CD14-positive monocyte (primary cell): ENCODE measurements at regions not wholly inside any gene's neighbourhood (a gene's known extent, or its start where the extent isn't known, plus 50 kb on each side); places are given as distances from the start of the nearest gene placed in this dataset.

Source experiments
- DNase-seq, 3 donors: peaks; one replicate each; pipeline ENCODE4 v3.0.0-alpha.2; 2011 to 2022
- H2AFZ ChIP-seq: 2 replicates; pipeline ENCODE4 v1.6.0; 2012; ENCODE audit warnings: mild to moderate bottlenecking, low read depth, low read length, inconsistent platforms; ENCODE audit not compliant: insufficient read depth, poor library complexity, severe bottlenecking
- H3K27ac ChIP-seq, 2 donors: 1 replicate in 1 of 2; 2 replicates in 1 of 2; pipeline ENCODE4 v1.5.1; 2012 to 2013; ENCODE audit warnings: low read length in 2 of 2, control low read depth in 1 of 2, inconsistent platforms in 1 of 2, low read depth in 1 of 2, mild to moderate bottlenecking in 1 of 2
- H3K27me3 ChIP-seq, 2 donors: one replicate each; pipeline versions ENCODE4 v1.6.0 to v1.6.1; 2011 to 2013; ENCODE audit warnings: low read length in 2 of 2; ENCODE audit not compliant: control insufficient read depth in 2 of 2, insufficient read depth in 2 of 2
- H3K36me3 ChIP-seq, 2 donors: replicated peaks in 1 of 2; 1 replicate in 1 of 2; 2 replicates in 1 of 2; pipeline versions ENCODE4 v1.5.1 to v1.6.1; 2012 to 2013; ENCODE audit warnings: low read length in 2 of 2, control low read depth in 1 of 2, inconsistent platforms in 1 of 2, mild to moderate bottlenecking in 1 of 2; ENCODE audit not compliant: insufficient read depth in 2 of 2, control insufficient read depth in 1 of 2
- H3K4me1 ChIP-seq, 2 donors: 1 replicate in 1 of 2; 2 replicates in 1 of 2; pipeline versions ENCODE4 v1.5.1 to v1.6.1; 2012 to 2013; ENCODE audit warnings: low read length in 2 of 2, control low read depth in 1 of 2, inconsistent platforms in 1 of 2, mild to moderate bottlenecking in 1 of 2, moderate library complexity in 1 of 2; ENCODE audit not compliant: insufficient read depth in 2 of 2, control insufficient read depth in 1 of 2
- H3K4me2 ChIP-seq: replicated peaks from 2 replicates; pipeline ENCODE3; 2012; ENCODE audit warnings: low read length, moderate library complexity, mild to moderate bottlenecking; ENCODE audit not compliant: poor library complexity, severe bottlenecking; ENCODE audit errors: extremely low read depth
- H3K4me3 ChIP-seq, 3 experiments: fragments of 200-600 bp in 1 of 3; sonication (generic) in 1 of 3; replicated peaks in 1 of 3; 1 replicate in 2 of 3; 2 replicates in 1 of 3; pipeline ENCODE4 v1.5.1; 2011 to 2013; ENCODE audit warnings: low read length in 3 of 3, mild to moderate bottlenecking in 3 of 3, control low read depth in 2 of 3, low read depth in 2 of 3, inconsistent platforms in 1 of 3, moderate library complexity in 1 of 3
- H3K79me2 ChIP-seq: 2 replicates; pipeline ENCODE4 v1.6.0; 2012; ENCODE audit warnings: mild to moderate bottlenecking, control low read depth, inconsistent platforms, low read length, moderate library complexity; ENCODE audit not compliant: insufficient read depth
- H3K9ac ChIP-seq: 2 replicates; pipeline ENCODE4 v1.6.0; 2017; ENCODE audit warnings: low read length, mild to moderate bottlenecking; ENCODE audit not compliant: insufficient read depth, poor library complexity, severe bottlenecking
- H3K9me3 ChIP-seq, 2 donors: replicated peaks in 1 of 2; 1 replicate in 1 of 2; 2 replicates in 1 of 2; pipeline versions ENCODE4 v1.5.1 to v1.6.1; 2012 to 2013; ENCODE audit warnings: low read length in 2 of 2, control low read depth in 1 of 2; ENCODE audit not compliant: control insufficient read depth in 1 of 2, insufficient read depth in 1 of 2
- H4K20me1 ChIP-seq: 2 replicates; pipeline ENCODE4 v1.6.0; 2012; ENCODE audit warnings: mild to moderate bottlenecking, low read length, control low read depth, moderate library complexity; ENCODE audit not compliant: insufficient read depth
- H3K27ac Mint-ChIP-seq, 7 donors: one replicate each; pipeline ENCODE4 v1.8.0; 2020; ENCODE audit warnings: mild to moderate bottlenecking in 7 of 7, mixed read lengths in 7 of 7, moderate library complexity in 6 of 7, inconsistent platforms in 2 of 7
- H3K27me3 Mint-ChIP-seq, 3 donors: one replicate each; pipeline ENCODE4 v1.8.0; 2021 to 2022; ENCODE audit warnings: low read depth in 3 of 3, mild to moderate bottlenecking in 3 of 3, mixed read lengths in 3 of 3, moderate library complexity in 3 of 3, inconsistent platforms in 1 of 3
- H3K36me3 Mint-ChIP-seq, 2 donors: one replicate each; pipeline ENCODE4 v1.8.0; 2020; ENCODE audit warnings: mixed read lengths in 2 of 2, inconsistent platforms in 1 of 2, mild to moderate bottlenecking in 1 of 2
- H3K4me1 Mint-ChIP-seq: one replicate; pipeline ENCODE4 v1.8.0; 2020; ENCODE audit warnings: mild to moderate bottlenecking, mixed read lengths
- H3K4me3 Mint-ChIP-seq, 2 donors: one replicate each; pipeline ENCODE4 v1.8.0; 2020; ENCODE audit warnings: mild to moderate bottlenecking in 2 of 2, mixed read lengths in 2 of 2, moderate library complexity in 1 of 2
- H3K9me3 Mint-ChIP-seq, 7 donors: one replicate each; pipeline ENCODE4 v1.8.0; 2020 to 2022; ENCODE audit warnings: mixed read lengths in 7 of 7, mild to moderate bottlenecking in 6 of 7, moderate library complexity in 6 of 7, inconsistent platforms in 2 of 7
- WGBS: methylation state at CpG from one replicate; pipeline ENCODE4 v1.1.5; 2013; ENCODE audit warnings: missing lambda C conversion rate; ENCODE audit not compliant: insufficient coverage; 5-methylcytosine and 5-hydroxymethylcytosine counted together
- intact Hi-C, 2 donors: fragments of 100-400 bp; cut with micrococcal nuclease; formaldehyde crosslinking; loops; one replicate each; pipeline versions ENCODE4 v1.15.0 to v1.15.1; 2023
- TF ChIP-seq, protein P1 (sequence below): fragments of 200-600 bp; IDR thresholded peaks from one replicate; pipeline ENCODE4 v1.8.0; 2022; ENCODE audit warnings: antibody characterized with exemption, mild to moderate bottlenecking

DNA sequence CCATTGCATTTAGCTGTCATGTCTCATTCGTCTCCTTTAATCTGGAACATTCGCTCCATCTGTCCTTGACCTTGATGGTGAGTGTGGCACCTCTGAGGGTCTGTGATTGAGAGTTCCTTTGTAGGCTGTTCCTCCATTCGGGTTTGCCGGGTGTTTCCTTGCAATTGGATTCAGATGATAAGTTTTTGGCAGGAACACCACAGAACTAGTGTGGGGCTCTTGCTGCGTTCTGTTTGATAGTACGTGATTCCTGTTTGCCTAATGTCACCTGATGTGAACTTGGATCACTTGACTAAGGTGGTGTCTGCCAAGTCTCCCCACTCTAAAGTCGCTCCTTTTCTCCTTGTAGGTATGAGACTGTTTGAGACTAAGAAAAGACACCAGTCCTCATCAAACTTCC lies 109.7 kb upstream of the TMEM45B start:
- H3K9ac ChIP-seq = no peak overlapping the region
- H3K36me3 ChIP-seq = no peaks in the 10 kb centered on the region
- H2AFZ ChIP-seq = no peak overlapping the region
- H3K4me1 Mint-ChIP-seq = no peaks in the 10 kb centered on the region
- intact Hi-C loops = no loop called here
- DNase-seq = no peak
- no peaks in the 10 kb centered on the region for H4K20me1 ChIP-seq
- H3K27me3 ChIP-seq = no peaks in the 10 kb centered on the region
- H3K36me3 Mint-ChIP-seq = no peaks in the 10 kb centered on the region
- H3K79me2 ChIP-seq = no peaks in the 10 kb centered on the region
- H3K27me3 Mint-ChIP-seq = peaks cover 3 to 12% (median 10%) of the 10 kb centered on the region in 3 donors
- H3K9me3 Mint-ChIP-seq = peaks cover 0 to 4% (median 0%) of the 10 kb centered on the region in 7 donors
- TF ChIP-seq, protein P1, sequence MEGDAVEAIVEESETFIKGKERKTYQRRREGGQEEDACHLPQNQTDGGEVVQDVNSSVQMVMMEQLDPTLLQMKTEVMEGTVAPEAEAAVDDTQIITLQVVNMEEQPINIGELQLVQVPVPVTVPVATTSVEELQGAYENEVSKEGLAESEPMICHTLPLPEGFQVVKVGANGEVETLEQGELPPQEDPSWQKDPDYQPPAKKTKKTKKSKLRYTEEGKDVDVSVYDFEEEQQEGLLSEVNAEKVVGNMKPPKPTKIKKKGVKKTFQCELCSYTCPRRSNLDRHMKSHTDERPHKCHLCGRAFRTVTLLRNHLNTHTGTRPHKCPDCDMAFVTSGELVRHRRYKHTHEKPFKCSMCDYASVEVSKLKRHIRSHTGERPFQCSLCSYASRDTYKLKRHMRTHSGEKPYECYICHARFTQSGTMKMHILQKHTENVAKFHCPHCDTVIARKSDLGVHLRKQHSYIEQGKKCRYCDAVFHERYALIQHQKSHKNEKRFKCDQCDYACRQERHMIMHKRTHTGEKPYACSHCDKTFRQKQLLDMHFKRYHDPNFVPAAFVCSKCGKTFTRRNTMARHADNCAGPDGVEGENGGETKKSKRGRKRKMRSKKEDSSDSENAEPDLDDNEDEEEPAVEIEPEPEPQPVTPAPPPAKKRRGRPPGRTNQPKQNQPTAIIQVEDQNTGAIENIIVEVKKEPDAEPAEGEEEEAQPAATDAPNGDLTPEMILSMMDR = no peak
- no peak overlapping the region for H3K4me3 ChIP-seq
- no peaks in the 10 kb centered on the region for H3K4me1 ChIP-seq
- no peak overlapping the region for H3K4me2 ChIP-seq
- H3K9me3 ChIP-seq = no peaks in the 10 kb centered on the region
- H3K4me3 Mint-ChIP-seq = no peak overlapping the region
- H3K27ac Mint-ChIP-seq = no peak overlapping the region
- H3K27ac ChIP-seq = no peak overlapping the region
- WGBS = 91% methylated on average over 5 of the region's 7 CpGs

DNA sequence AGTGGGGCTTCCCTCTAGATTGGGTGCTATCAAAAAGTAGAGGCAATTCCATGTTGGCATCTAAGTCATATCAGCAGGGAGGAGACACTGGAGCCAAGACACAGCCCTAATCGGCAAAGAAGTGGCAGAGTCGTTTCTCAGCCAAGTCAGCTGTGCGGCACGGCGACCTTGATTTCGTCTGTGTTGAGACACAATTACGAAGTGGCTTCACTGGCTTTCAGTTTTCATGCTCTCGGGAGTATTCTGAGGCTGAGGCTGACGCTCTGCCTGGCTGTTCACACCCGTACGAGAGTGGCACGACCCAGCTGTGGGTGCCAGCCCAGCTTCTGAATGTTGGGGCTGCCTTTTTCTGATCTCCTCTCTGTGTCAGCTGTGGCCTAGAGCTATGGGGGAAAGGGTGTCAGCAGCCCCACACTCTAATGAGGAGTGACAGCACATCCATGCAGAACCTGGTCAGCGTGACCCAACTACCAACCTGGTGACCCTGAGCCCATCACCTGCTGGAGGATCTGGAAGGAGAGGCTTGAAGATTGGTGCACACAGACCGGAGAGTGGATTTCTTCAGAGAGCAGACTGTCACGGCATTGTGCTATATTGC lies 105.7 kb upstream of the TMEM45B start:
- no peak overlapping the region for H3K4me3 ChIP-seq
- no peak overlapping the region for H3K4me2 ChIP-seq
- H3K9me3 ChIP-seq = no peaks in the 10 kb centered on the region
- intact Hi-C loops = no loop called here
- H3K4me3 Mint-ChIP-seq = no peak overlapping the region
- H3K9me3 Mint-ChIP-seq = peaks cover 0 to 9% (median 0%) of the 10 kb centered on the region in 7 donors
- H3K9ac ChIP-seq = no peak overlapping the region
- peak overlapping the region in 2 of 7 donors; percentile 11 to 19 for H3K27ac Mint-ChIP-seq
- no peaks in the 10 kb centered on the region for H3K4me1 ChIP-seq
- H3K36me3 Mint-ChIP-seq = no peaks in the 10 kb centered on the region
- no peaks in the 10 kb centered on the region for H3K36me3 ChIP-seq
- WGBS = 88% methylated on average over 15 of the region's 15 CpGs
- no peaks in the 10 kb centered on the region for H3K79me2 ChIP-seq
- H3K27ac ChIP-seq = no peak overlapping the region
- H4K20me1 ChIP-seq = no peaks in the 10 kb centered on the region
- DNase-seq = no peak
- no peaks in the 10 kb centered on the region for H3K27me3 ChIP-seq
- peaks cover 5 to 9% (median 8%) of the 10 kb centered on the region in 3 donors for H3K27me3 Mint-ChIP-seq
- H3K4me1 Mint-ChIP-seq = no peaks in the 10 kb centered on the region
- TF ChIP-seq, protein P1 = no peak
- H2AFZ ChIP-seq = no peak overlapping the region
